Endothelial cell of umbilical vein (primary cell): ENCODE measurements at regions not wholly inside any gene's neighbourhood (a gene's known extent, or its start where the extent isn't known, plus 50 kb on each side); places are given as distances from the start of the nearest gene placed in this dataset.

Experiments
- BruUV-seq: library from RNA; stranded (reverse); fragments of 400-500 nt; replicated peaks from 2 replicates; lab custom pipeline; 2021; lab: Mats Ljungman, UMichigan
- CTCF ChIA-PET: fragments of 300-600, 350-600 bp; sonication (Branson Sonifier 250); formaldehyde crosslinking; loops from one replicate; lab custom pipeline; 2021; ENCODE audit warnings: antibody characterized with exemption, inconsistent platforms; lab: Charles Lee
- POLR2A ChIA-PET: fragments of 300-600, 350-600 bp; sonication (Branson Sonifier 250); formaldehyde crosslinking; loops from one replicate; lab custom pipeline; 2021; ENCODE audit warnings: antibody characterized with exemption, inconsistent platforms; lab: Charles Lee
- DNase-seq: peaks from one replicate; pipeline ENCODE4 v3.0.0-alpha.2; 2011; ENCODE audit warnings: low read depth, low spot score
- FAIRE-seq: peaks from 2 replicates; lab custom pipeline; 2011; peaks lifted over from hg19 to GRCh38; lab: Jason Lieb, UNC
- H2AFZ ChIP-seq: 2 replicates; pipeline ENCODE4 v1.6.0; 2012; ENCODE audit warnings: low read depth, low read length, control low read depth, inconsistent platforms
- H3K27ac ChIP-seq: 2 replicates; pipeline ENCODE4 v1.5.1; 2011; ENCODE audit warnings: low read depth, mild to moderate bottlenecking, control low read depth, low read length, moderate library complexity; ENCODE audit not compliant: insufficient read depth
- H3K27me3 ChIP-seq, 2 experiments: 2 replicates each; pipeline versions ENCODE4 v1.6.0 to v1.6.1; 2011; ENCODE audit warnings: low read length in 2 of 2, mixed read lengths in 1 of 2; ENCODE audit not compliant: control insufficient read depth in 2 of 2, insufficient read depth in 2 of 2
- H3K36me3 ChIP-seq, 2 experiments: 2 replicates in 1 of 2; 3 replicates in 1 of 2; pipeline ENCODE4 v1.5.1; 2011; ENCODE audit warnings: low read length in 2 of 2, mild to moderate bottlenecking in 1 of 2, moderate library complexity in 1 of 2; ENCODE audit not compliant: control insufficient read depth in 2 of 2, insufficient read depth in 2 of 2; ENCODE audit errors: extremely low read depth in 1 of 2
- H3K4me1 ChIP-seq: 3 replicates; pipeline ENCODE4 v1.5.1; 2011; ENCODE audit warnings: mild to moderate bottlenecking, low read length; ENCODE audit not compliant: control insufficient read depth, insufficient read depth; ENCODE audit errors: extremely low read depth
- H3K4me2 ChIP-seq: 2 replicates; pipeline ENCODE4 v1.6.1; 2011; ENCODE audit warnings: low read length, control low read depth, mixed read lengths; ENCODE audit not compliant: insufficient read depth
- H3K4me3 ChIP-seq, 3 experiments: fragments of 200-600 bp in 1 of 3; sonication (generic), shearing (Covaris generic) in 1 of 3; replicated peaks in 1 of 3; 2 replicates each; pipeline ENCODE4 v1.5.1; 2011 to 2016; ENCODE audit warnings: control low read depth in 3 of 3, low read length in 3 of 3, mild to moderate bottlenecking in 2 of 3, inconsistent platforms in 1 of 3, low read depth in 1 of 3, moderate library complexity in 1 of 3; ENCODE audit not compliant: insufficient read depth in 1 of 3
- H3K79me2 ChIP-seq: 2 replicates; pipeline ENCODE4 v1.6.0; 2012; ENCODE audit warnings: low read length, inconsistent platforms; ENCODE audit not compliant: control insufficient read depth, insufficient read depth
- H3K9ac ChIP-seq: replicated peaks from 2 replicates; pipeline ENCODE3; 2011; ENCODE audit warnings: low read length, control low read depth; ENCODE audit not compliant: insufficient read depth; ENCODE audit errors: extremely low read depth
- H3K9me1 ChIP-seq: replicated peaks from 3 replicates; pipeline ENCODE4 v1.6.0; 2011; ENCODE audit warnings: mild to moderate bottlenecking, low read length; ENCODE audit not compliant: control insufficient read depth, insufficient read depth; ENCODE audit errors: extremely low read depth
- H3K9me3 ChIP-seq: replicated peaks from 2 replicates; pipeline ENCODE4 v1.5.1; 2012; ENCODE audit warnings: low read length, inconsistent platforms; ENCODE audit not compliant: control insufficient read depth, insufficient read depth
- H4K20me1 ChIP-seq: replicated peaks from 2 replicates; pipeline ENCODE3; 2011; ENCODE audit warnings: mild to moderate bottlenecking, low read length; ENCODE audit not compliant: control insufficient read depth, insufficient read depth; ENCODE audit errors: extremely low read depth
- CTCF ChIP-seq, 2 donors: IDR thresholded peaks; 1 replicate in 1 of 2; 2 replicates in 1 of 2; pipeline ENCODE4 v1.5.1; 2011; ENCODE audit warnings: low read length in 2 of 2, mild to moderate bottlenecking in 2 of 2, moderate library complexity in 2 of 2, control low read depth in 1 of 2, inconsistent platforms in 1 of 2, low read depth in 1 of 2; ENCODE audit not compliant: insufficient read depth in 1 of 2; ENCODE audit errors: extremely low read depth in 1 of 2
- EZH2 ChIP-seq: IDR thresholded peaks from 2 replicates; pipeline ENCODE4 v1.6.1; 2012; ENCODE audit warnings: borderline replicate concordance, low read depth, mild to moderate bottlenecking, moderate library complexity, low read length, inconsistent platforms; ENCODE audit not compliant: severe bottlenecking
- FOS ChIP-seq: IDR thresholded peaks from 2 replicates; pipeline ENCODE4 v1.6.1; 2011; ENCODE audit warnings: mild to moderate bottlenecking, low read length, moderate library complexity, borderline replicate concordance; ENCODE audit not compliant: insufficient read depth
- GATA2 ChIP-seq: IDR thresholded peaks from 2 replicates; pipeline ENCODE4 v1.7.0; 2011; ENCODE audit warnings: low read depth, mild to moderate bottlenecking, moderate library complexity, mixed read lengths, low read length; ENCODE audit not compliant: insufficient read length, insufficient read depth
- JUN ChIP-seq: IDR thresholded peaks from 2 replicates; pipeline ENCODE4 v1.6.1; 2011; ENCODE audit warnings: borderline replicate concordance, low read depth; ENCODE audit not compliant: insufficient read length, insufficient read depth
- MYC ChIP-seq: IDR thresholded peaks from one replicate; pipeline ENCODE4 v1.6.1; 2011; ENCODE audit warnings: mild to moderate bottlenecking, low read depth, low read length
- POLR2A ChIP-seq: IDR thresholded peaks from 2 replicates; pipeline ENCODE4 v1.6.1; 2012; ENCODE audit warnings: low read depth, mild to moderate bottlenecking, control low read depth, low read length
- POLR2AphosphoS5 ChIP-seq: IDR thresholded peaks from 2 replicates; pipeline ENCODE4 v1.6.1; 2012; ENCODE audit warnings: low read depth, mild to moderate bottlenecking, control low read depth, low read length, moderate library complexity; ENCODE audit not compliant: insufficient read depth
- dilution Hi-C: fragments of 300-500 bp; cut with MboI; formaldehyde crosslinking; loops from one replicate; pipeline ENCODE4 v1.15.0; 2019; ENCODE audit warnings: low sequenced_read_pairs; ENCODE audit not compliant: extremely low pct_ligation_motif_present
- intact Hi-C: fragments of 100-400 bp; cut with micrococcal nuclease; formaldehyde crosslinking; loops from one replicate; pipeline ENCODE4 v1.10.0; 2022
- TF ChIP-seq, protein P1 (sequence below): IDR thresholded peaks from 2 replicates; pipeline ENCODE4 v1.6.1; 2011; ENCODE audit not compliant: insufficient read depth, insufficient read length

DNA sequence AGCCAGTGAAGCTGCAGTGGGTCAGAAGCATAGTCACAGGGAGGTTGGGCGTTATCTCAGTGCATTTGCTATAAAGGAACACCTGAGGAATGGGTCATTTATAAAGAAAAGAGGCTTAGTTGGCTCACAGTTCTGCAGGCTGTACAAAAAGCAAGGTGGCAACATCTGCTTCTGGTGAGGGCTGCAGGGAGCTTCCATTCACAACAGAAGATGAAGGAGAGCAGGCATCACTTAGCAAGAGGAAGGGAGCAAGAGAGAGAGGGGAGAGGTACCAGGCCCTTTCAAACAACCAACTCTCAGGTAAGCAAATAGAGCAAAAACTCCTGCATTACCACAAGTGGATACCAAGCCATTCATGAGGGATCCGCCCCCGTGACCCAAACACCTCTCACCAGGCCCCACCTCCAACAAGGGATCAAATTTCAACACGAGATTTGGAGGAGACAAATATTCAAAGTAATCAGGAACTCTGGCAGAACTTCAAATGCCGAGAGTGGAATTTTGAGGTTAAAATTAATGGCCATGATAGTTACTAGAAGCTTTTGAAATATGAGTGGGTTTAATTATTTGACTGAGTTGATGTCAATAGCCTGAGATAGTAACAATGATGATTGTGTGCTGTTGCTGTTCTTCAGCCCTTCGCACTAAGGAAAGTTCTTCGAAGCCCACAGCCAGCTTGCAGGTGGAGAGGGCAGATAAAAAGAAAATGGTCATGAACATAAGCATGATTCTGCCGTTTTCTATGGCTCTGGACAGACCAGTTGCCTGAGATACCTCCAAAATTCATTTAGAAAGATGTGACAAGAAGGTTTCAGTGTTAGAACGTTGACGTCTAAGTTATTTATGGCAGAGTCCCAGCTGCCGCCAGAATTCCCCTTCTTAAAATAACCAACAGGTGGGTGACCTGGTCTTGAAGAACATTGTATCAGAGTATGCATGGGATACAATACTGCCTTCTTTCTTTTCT is 55.3 kb upstream of the ADTRP start:
- Histone ChIP-seq H3K9ac (no peak overlapping the region), H3K4me3 (no peak overlapping the region), H3K4me2 (no peak overlapping the region), H3K4me1 (no peaks in the 10 kb centered on the region), H3K27me3 (peaks cover 2 to 8% of the 10 kb centered on the region in 2 experiments), H3K27ac (no peak overlapping the region), H3K9me1 (no peaks in the 10 kb centered on the region), H3K36me3 (no peaks in the 10 kb centered on the region), H3K79me2 (no peaks in the 10 kb centered on the region), H4K20me1 (no peaks in the 10 kb centered on the region), H2AFZ (no peak overlapping the region), H3K9me3 (no peaks in the 10 kb centered on the region)
- TF ChIP-seq GATA2 (no peak), JUN (no peak), FOS (no peak), CTCF (IDR thresholded peaks at IDR 0.05; ENCODE audit: extremely low read depth in 1 of 2, insufficient read depth in 1 of 2, low read depth in 1 of 2, low read length in 2 of 2) (no peak), POLR2AphosphoS5 (no peak), POLR2A (no peak), EZH2 (no peak), MYC (no peak)
- TF ChIP-seq, protein P1, sequence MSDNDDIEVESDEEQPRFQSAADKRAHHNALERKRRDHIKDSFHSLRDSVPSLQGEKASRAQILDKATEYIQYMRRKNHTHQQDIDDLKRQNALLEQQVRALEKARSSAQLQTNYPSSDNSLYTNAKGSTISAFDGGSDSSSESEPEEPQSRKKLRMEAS, result no peak
- no peak for DNase-seq
- CTCF ChIA-PET, result interaction anchor here (0.7 kb wide), 1 partner anchor 13 kb away, joined by 3 read pairs; no protein-coding TSS in a partner anchor
- FAIRE-seq, result no peak
- BruUV-seq, result no TSS peak
- POLR2A ChIA-PET, result no interaction called here
- intact Hi-C loops, result no loop called here
- dilution Hi-C loops, result no loop called here
